SU-DHL-6 (cell line): ENCODE measurements at regions not wholly inside any gene's neighbourhood (a gene's known extent, or its start where the extent isn't known, plus 50 kb on each side); places are given as distances from the start of the nearest gene placed in this dataset.

Source experiments
- H2AFZ ChIP-seq: fragments of 200-600 bp; sonication (generic); 2 replicates; pipeline ENCODE4 v1.6.1; 2014; ENCODE audit warnings: low read depth, mild to moderate bottlenecking, moderate library complexity, mixed read lengths, antibody characterized with exemption, low read length; ENCODE audit not compliant: severe bottlenecking
- H3F3A ChIP-seq: fragments of 200-600 bp; shearing (Covaris generic); 2 replicates; pipeline ENCODE4 v1.6.0; 2016; ENCODE audit warnings: antibody characterized with exemption, mild to moderate bottlenecking; ENCODE audit not compliant: insufficient read depth
- H3K27ac ChIP-seq: fragments of 200-600 bp; sonication (generic); 2 replicates; pipeline ENCODE4 v1.5.1; 2016; ENCODE audit warnings: low read depth, mild to moderate bottlenecking, low read length, moderate library complexity, mixed read lengths
- H3K27me3 ChIP-seq: fragments of 200-600 bp; sonication (generic), shearing (Covaris generic); 2 replicates; pipeline ENCODE4 v1.6.0; 2014; ENCODE audit warnings: mild to moderate bottlenecking, low read length
- H3K36me3 ChIP-seq: fragments of 200-600 bp; sonication (generic); 2 replicates; pipeline ENCODE4 v1.6.1; 2014; ENCODE audit warnings: mild to moderate bottlenecking, low read length, mixed read lengths
- H3K4me2 ChIP-seq: fragments of 300-600, 200-600 bp; shearing (Covaris generic), sonication (generic); 2 replicates; pipeline ENCODE4 v1.6.0; 2014; ENCODE audit warnings: low read length, low read depth, mild to moderate bottlenecking; ENCODE audit not compliant: poor library complexity, severe bottlenecking
- H3K4me3 ChIP-seq: fragments of 200-600 bp; sonication (generic); 2 replicates; pipeline ENCODE4 v1.5.1; 2014; ENCODE audit warnings: antibody characterized with exemption, low read length, mild to moderate bottlenecking, mixed read lengths; ENCODE audit not compliant: insufficient read depth, poor library complexity, severe bottlenecking
- H3K79me2 ChIP-seq: fragments of 200-600 bp; sonication (generic); 2 replicates; pipeline ENCODE4 v1.6.1; 2014; ENCODE audit warnings: mild to moderate bottlenecking, low read length, moderate library complexity; ENCODE audit not compliant: insufficient read depth
- H3K9ac ChIP-seq: fragments of 200-600 bp; sonication (generic); 2 replicates; pipeline ENCODE4 v1.7.0; 2014; ENCODE audit warnings: mild to moderate bottlenecking, low read length
- H3K9me2 ChIP-seq: fragments of 200-600 bp; sonication (generic); replicated peaks from 2 replicates; pipeline ENCODE4 v1.6.1; 2014; ENCODE audit warnings: low read length; ENCODE audit not compliant: insufficient read depth
- H3K9me3 ChIP-seq: fragments of 200-600 bp; sonication (generic); 2 replicates; pipeline ENCODE4 v1.6.1; 2014; ENCODE audit warnings: low read length, mixed read lengths; ENCODE audit not compliant: insufficient read depth
- H4K20me1 ChIP-seq: fragments of 200-600 bp; sonication (generic); 2 replicates; pipeline ENCODE4 v1.6.1; 2014; ENCODE audit warnings: low read depth, mild to moderate bottlenecking, antibody characterized with exemption, low read length, moderate library complexity, mixed read lengths
- CTCF ChIP-seq: fragments of 200-600 bp; sonication (generic); IDR thresholded peaks from one replicate; pipeline ENCODE4 v1.5.1; 2017; ENCODE audit warnings: antibody characterized with exemption, mild to moderate bottlenecking, low read length, moderate library complexity; ENCODE audit not compliant: insufficient read depth, poor library complexity, severe bottlenecking
- EZH2phosphoT487 ChIP-seq: fragments of 200-600 bp; sonication (generic), shearing (Covaris generic); conservative IDR thresholded peaks from 2 replicates; pipeline ENCODE4 v1.6.1; 2018; ENCODE audit warnings: mild to moderate bottlenecking, antibody characterized with exemption, low read length, moderate library complexity, mixed read lengths

GRCh38 chr11:106474274-106474673 lies 396.8 kb downstream of the AASDHPPT start:
- H4K20me1 ChIP-seq: no peaks in the 10 kb centered on the region
- H3F3A ChIP-seq: no peaks in the 10 kb centered on the region
- H3K4me2 ChIP-seq: no peak overlapping the region
- no peaks in the 10 kb centered on the region for H3K27me3 ChIP-seq
- no peaks in the 10 kb centered on the region for H3K9me2 ChIP-seq
- no peak overlapping the region for H3K4me3 ChIP-seq
- no peak for TF ChIP-seq EZH2phosphoT487
- TF ChIP-seq CTCF: no peak
- no peak overlapping the region for H3K9ac ChIP-seq
- no peaks in the 10 kb centered on the region for H3K79me2 ChIP-seq
- no peaks in the 10 kb centered on the region for H3K36me3 ChIP-seq
- no peaks in the 10 kb centered on the region for H3K9me3 ChIP-seq
- no peak overlapping the region for H3K27ac ChIP-seq
- H2AFZ ChIP-seq: no peak overlapping the region

- no peaks in the 10 kb centered on the region for H3K9me3 ChIP-seq
- H4K20me1 ChIP-seq: no peaks in the 10 kb centered on the region
- no peak overlapping the region for H3K27ac ChIP-seq
- no peak overlapping the region for H3K4me3 ChIP-seq
- H3F3A ChIP-seq: no peaks in the 10 kb centered on the region
- no peaks in the 10 kb centered on the region for H3K79me2 ChIP-seq
- H3K4me2 ChIP-seq: no peak overlapping the region
- H3K9ac ChIP-seq: no peak overlapping the region
- H2AFZ ChIP-seq: no peak overlapping the region
- H3K27me3 ChIP-seq: no peaks in the 10 kb centered on the region
- no peaks in the 10 kb centered on the region for H3K36me3 ChIP-seq
- H3K9me2 ChIP-seq: no peaks in the 10 kb centered on the region
- TF ChIP-seq CTCF: no peak
- no peak for TF ChIP-seq EZH2phosphoT487
Observed at GRCh38 chr11:106475181-106475580, 397.7 kb downstream of the AASDHPPT start.

GRCh38 chr11:106477776-106478175 lies 400.3 kb downstream of the AASDHPPT start:
- no peaks in the 10 kb centered on the region for H4K20me1 ChIP-seq
- H3K9me3 ChIP-seq: no peaks in the 10 kb centered on the region
- no peaks in the 10 kb centered on the region for H3K27me3 ChIP-seq
- no peaks in the 10 kb centered on the region for H3K9me2 ChIP-seq
- H3F3A ChIP-seq: no peaks in the 10 kb centered on the region
- no peak overlapping the region for H2AFZ ChIP-seq
- H3K9ac ChIP-seq: no peak overlapping the region
- no peak overlapping the region for H3K4me2 ChIP-seq
- H3K79me2 ChIP-seq: no peaks in the 10 kb centered on the region
- no peak overlapping the region for H3K4me3 ChIP-seq
- no peak overlapping the region for H3K27ac ChIP-seq
- no peaks in the 10 kb centered on the region for H3K36me3 ChIP-seq
- TF ChIP-seq EZH2phosphoT487 (no peak), CTCF (no peak)

GRCh38 chr11:106479646-106480045 lies 402.2 kb downstream of the AASDHPPT start:
- no peaks in the 10 kb centered on the region for H3F3A ChIP-seq
- no peak overlapping the region for H3K4me2 ChIP-seq
- H3K9ac ChIP-seq: no peak overlapping the region
- H3K36me3 ChIP-seq: no peaks in the 10 kb centered on the region
- no peaks in the 10 kb centered on the region for H3K79me2 ChIP-seq
- no peak overlapping the region for H3K4me3 ChIP-seq
- H3K27me3 ChIP-seq: no peaks in the 10 kb centered on the region
- H2AFZ ChIP-seq: no peak overlapping the region
- TF ChIP-seq CTCF (no peak), EZH2phosphoT487 (no peak)
- H4K20me1 ChIP-seq: no peaks in the 10 kb centered on the region
- no peak overlapping the region for H3K27ac ChIP-seq
- H3K9me2 ChIP-seq: no peaks in the 10 kb centered on the region
- no peaks in the 10 kb centered on the region for H3K9me3 ChIP-seq
